H9 (cell line): ENCODE measurements at regions not wholly inside any gene's neighbourhood (a gene's known extent, or its start where the extent isn't known, plus 50 kb on each side); places are given as distances from the start of the nearest gene placed in this dataset.

Source experiments
- DNase-seq: peaks from one replicate; pipeline ENCODE4 v3.0.0-alpha.2; 2017
- H2AFZ ChIP-seq: one replicate; pipeline ENCODE4 v1.6.1; 2013; ENCODE audit warnings: mild to moderate bottlenecking, low read length, control low read depth, moderate library complexity
- H2AK5ac ChIP-seq: 2 replicates; pipeline ENCODE4 v1.6.1; 2013; ENCODE audit warnings: low read length, control low read depth, mixed read lengths; ENCODE audit not compliant: insufficient read length
- H2BK120ac ChIP-seq: one replicate; pipeline ENCODE4 v1.6.1; 2013; ENCODE audit warnings: low read depth, mild to moderate bottlenecking, low read length, control low read depth, inconsistent platforms; ENCODE audit not compliant: poor library complexity, severe bottlenecking
- H2BK12ac ChIP-seq: 2 replicates; pipeline ENCODE4 v1.6.1; 2013; ENCODE audit warnings: low read length, control low read depth, mixed read lengths, low read depth; ENCODE audit not compliant: insufficient read length
- H2BK15ac ChIP-seq: 2 replicates; pipeline ENCODE4 v1.6.1; 2013; ENCODE audit warnings: low read depth, low read length, control low read depth
- H2BK20ac ChIP-seq: one replicate; pipeline ENCODE4 v1.6.1; 2013; ENCODE audit warnings: low read depth, mild to moderate bottlenecking, low read length, control low read depth, inconsistent platforms; ENCODE audit not compliant: poor library complexity, severe bottlenecking
- H2BK5ac ChIP-seq: 2 replicates; pipeline ENCODE4 v1.6.1; 2013; ENCODE audit warnings: low read length, control low read depth, mixed read lengths; ENCODE audit not compliant: insufficient read length
- H3K14ac ChIP-seq: 2 replicates; pipeline ENCODE4 v1.6.1; 2013; ENCODE audit warnings: low read length, control low read depth; ENCODE audit not compliant: insufficient read depth
- H3K18ac ChIP-seq: 2 replicates; pipeline ENCODE4 v1.6.1; 2013; ENCODE audit warnings: low read depth, mild to moderate bottlenecking, mixed read lengths, low read length, control low read depth; ENCODE audit not compliant: insufficient read length
- H3K23ac ChIP-seq: 2 replicates; pipeline ENCODE4 v1.6.1; 2013; ENCODE audit warnings: low read length, control low read depth, mixed read lengths, low read depth; ENCODE audit not compliant: insufficient read length
- H3K23me2 ChIP-seq: 2 replicates; pipeline ENCODE4 v1.6.1; 2013; ENCODE audit warnings: low read depth, mild to moderate bottlenecking, mixed read lengths, low read length, control low read depth; ENCODE audit not compliant: insufficient read length, poor library complexity, severe bottlenecking
- H3K27ac ChIP-seq: 2 replicates; pipeline ENCODE4 v1.5.1; 2013; ENCODE audit warnings: low read length, control low read depth, mixed read lengths, low read depth; ENCODE audit not compliant: insufficient read length
- H3K27me3 ChIP-seq: 2 replicates; pipeline ENCODE4 v1.6.1; 2013; ENCODE audit warnings: low read length, control low read depth, inconsistent platforms; ENCODE audit not compliant: insufficient read depth
- H3K4ac ChIP-seq: 2 replicates; pipeline ENCODE4 v1.6.1; 2013; ENCODE audit warnings: low read depth, mild to moderate bottlenecking, control low read depth, inconsistent platforms, low read length, moderate library complexity
- H3K4me1 ChIP-seq: 2 replicates; pipeline ENCODE4 v1.6.1; 2013; ENCODE audit warnings: low read length, control low read depth, inconsistent platforms; ENCODE audit not compliant: insufficient read depth
- H3K4me2 ChIP-seq: 2 replicates; pipeline ENCODE4 v1.6.1; 2013; ENCODE audit warnings: low read length, control low read depth, mixed read lengths; ENCODE audit not compliant: insufficient read length, insufficient read depth
- H3K56ac ChIP-seq: 2 replicates; pipeline ENCODE4 v1.6.1; 2013; ENCODE audit warnings: low read depth, mild to moderate bottlenecking, mixed read lengths, low read length, control low read depth; ENCODE audit not compliant: insufficient read length
- H3K79me1 ChIP-seq: 2 replicates; pipeline ENCODE4 v1.6.1; 2013; ENCODE audit warnings: low read depth, mild to moderate bottlenecking, moderate library complexity, low read length, control low read depth, inconsistent platforms; ENCODE audit not compliant: insufficient read depth, poor library complexity, severe bottlenecking
- H3K79me2 ChIP-seq: 2 replicates; pipeline ENCODE4 v1.6.1; 2013; ENCODE audit warnings: low read length, control low read depth, inconsistent platforms; ENCODE audit not compliant: insufficient read depth
- H3K9ac ChIP-seq: 2 replicates; pipeline ENCODE4 v1.6.1; 2013; ENCODE audit warnings: low read length, control low read depth, mixed read lengths; ENCODE audit not compliant: insufficient read length; ENCODE audit errors: extremely low read depth
- H3K9me3 ChIP-seq: one replicate; pipeline ENCODE4 v1.6.1; 2013; ENCODE audit warnings: low read depth, low read length, inconsistent platforms; ENCODE audit not compliant: control insufficient read depth
- H3T11ph ChIP-seq: one replicate; pipeline ENCODE4 v1.6.1; 2013; ENCODE audit warnings: mild to moderate bottlenecking, low read length, control low read depth, inconsistent platforms
- H4K20me1 ChIP-seq: one replicate; pipeline ENCODE4 v1.6.1; 2013; ENCODE audit not compliant: control insufficient read depth, insufficient read length, insufficient read depth
- H4K5ac ChIP-seq: 2 replicates; pipeline ENCODE4 v1.6.1; 2013; ENCODE audit warnings: low read depth, mild to moderate bottlenecking, mixed read lengths, low read length, control low read depth; ENCODE audit not compliant: insufficient read length
- H4K8ac ChIP-seq: replicated peaks from 2 replicates; pipeline ENCODE4 v1.6.1; 2013; ENCODE audit warnings: low read length, control low read depth, mixed read lengths, low read depth; ENCODE audit not compliant: insufficient read length
- H4K91ac ChIP-seq: 2 replicates; pipeline ENCODE4 v1.6.1; 2013; ENCODE audit warnings: low read depth, mild to moderate bottlenecking, moderate library complexity, mixed read lengths, low read length, control low read depth; ENCODE audit not compliant: insufficient read length
- H3K27ac Mint-ChIP-seq, 3 experiments: 2 replicates in 2 of 3; 3 replicates in 1 of 3; pipeline ENCODE4 v1.8.0; 2020 to 2021; ENCODE audit warnings: mixed read lengths in 3 of 3, mild to moderate bottlenecking in 1 of 3, moderate library complexity in 1 of 3
- H3K27me3 Mint-ChIP-seq: 2 replicates; pipeline ENCODE4 v1.8.0; 2021; ENCODE audit warnings: low read depth, mild to moderate bottlenecking, moderate library complexity, mixed read lengths
- H3K36me3 Mint-ChIP-seq, 3 experiments: 2 replicates in 2 of 3; 3 replicates in 1 of 3; pipeline ENCODE4 v1.8.0; 2020 to 2021; ENCODE audit warnings: low read depth in 3 of 3, mixed read lengths in 3 of 3; ENCODE audit not compliant: insufficient read depth in 1 of 3
- H3K4me1 Mint-ChIP-seq, 2 experiments: 2 replicates each; pipeline ENCODE4 v1.8.0; 2020; ENCODE audit warnings: mixed read lengths in 2 of 2
- H3K4me3 Mint-ChIP-seq, 2 experiments: 2 replicates in 1 of 2; 3 replicates in 1 of 2; pipeline ENCODE4 v1.8.0; 2020 to 2021; ENCODE audit warnings: mild to moderate bottlenecking in 2 of 2, mixed read lengths in 2 of 2, moderate library complexity in 1 of 2
- H3K9me3 Mint-ChIP-seq, 2 experiments: 2 replicates in 1 of 2; 3 replicates in 1 of 2; pipeline ENCODE4 v1.8.0; 2020; ENCODE audit warnings: mild to moderate bottlenecking in 2 of 2, mixed read lengths in 2 of 2, moderate library complexity in 1 of 2
- CTCF ChIP-seq: fragments of 200-600 bp; sonication (generic); conservative IDR thresholded peaks from 3 replicates; pipeline ENCODE4 v1.8.0; 2021; ENCODE audit warnings: antibody characterized with exemption, mild to moderate bottlenecking
- WGBS: extraction: QIAGEN DNeasy Blood & Tissue Kit; methylation state at CpG from one replicate; pipeline ENCODE4 v1.1.7; 2013; ENCODE audit warnings: missing lambda C conversion rate, low lambda C conversion rate, mixed read lengths; ENCODE audit not compliant: insufficient read length; ENCODE audit errors: extremely low coverage; 5-methylcytosine and 5-hydroxymethylcytosine counted together

GRCh38 chr12:30391766-30392366 lies 303.8 kb downstream of the IPO8 start:
- H3K14ac ChIP-seq = no peak overlapping the region
- H2BK15ac ChIP-seq = no peak overlapping the region
- no peak overlapping the region for H3K18ac ChIP-seq
- no peak overlapping the region for H3K27ac ChIP-seq
- H3T11ph ChIP-seq = no peak overlapping the region
- no peak for DNase-seq
- H2BK5ac ChIP-seq = no peak overlapping the region
- peaks cover 78 to 84% of the 10 kb centered on the region in 2 experiments for H3K9me3 Mint-ChIP-seq
- no peak overlapping the region for H3K56ac ChIP-seq
- H3K9me3 ChIP-seq = peaks cover 48% of the 10 kb centered on the region
- H4K91ac ChIP-seq = no peak overlapping the region
- H2AFZ ChIP-seq = no peak overlapping the region
- H2AK5ac ChIP-seq = no peak overlapping the region
- no peak overlapping the region for H4K5ac ChIP-seq
- no peaks in the 10 kb centered on the region for H4K20me1 ChIP-seq
- H3K27me3 Mint-ChIP-seq = no peaks in the 10 kb centered on the region; the same call in 1 of the 2 replicates
- H3K36me3 Mint-ChIP-seq = peaks cover 22 to 56% (median 54%) of the 10 kb centered on the region in 3 experiments
- H2BK12ac ChIP-seq = no peak overlapping the region
- 100% methylated on average over 1 of the region's 5 CpGs for WGBS
- H3K4me1 Mint-ChIP-seq = no peaks in the 10 kb centered on the region
- no peak overlapping the region for H2BK20ac ChIP-seq
- no peaks in the 10 kb centered on the region for H3K27me3 ChIP-seq
- H3K4me1 ChIP-seq = no peaks in the 10 kb centered on the region
- no peaks in the 10 kb centered on the region for H3K23me2 ChIP-seq
- H3K4me2 ChIP-seq = no peak overlapping the region
- H3K79me2 ChIP-seq = no peaks in the 10 kb centered on the region
- H3K79me1 ChIP-seq = no peaks in the 10 kb centered on the region
- H3K9ac ChIP-seq = no peak overlapping the region
- H3K4ac ChIP-seq = no peak overlapping the region
- H2BK120ac ChIP-seq = no peak overlapping the region
- no peak for TF ChIP-seq CTCF
- no peak overlapping the region for H3K4me3 Mint-ChIP-seq
- H3K27ac Mint-ChIP-seq = no peak overlapping the region
- no peak overlapping the region for H4K8ac ChIP-seq
- H3K23ac ChIP-seq = no peak overlapping the region
